GM21786 (cell line): ENCODE measurements at regions not wholly inside any gene's neighbourhood (a gene's known extent, or its start where the extent isn't known, plus 50 kb on each side); places are given as distances from the start of the nearest gene placed in this dataset.
"Not testable (repeated sequence)": the region's sequence is repeated elsewhere in the genome, so short reads cannot be mapped to it uniquely, and the experiment has no call there.

Source experiments
- ATAC-seq: cut with Tn5 transposase; IDR thresholded peaks from one replicate; pipeline ENCODE4 v1.9.1; 2021; ENCODE audit not compliant: unreplicated experiment

DNA sequence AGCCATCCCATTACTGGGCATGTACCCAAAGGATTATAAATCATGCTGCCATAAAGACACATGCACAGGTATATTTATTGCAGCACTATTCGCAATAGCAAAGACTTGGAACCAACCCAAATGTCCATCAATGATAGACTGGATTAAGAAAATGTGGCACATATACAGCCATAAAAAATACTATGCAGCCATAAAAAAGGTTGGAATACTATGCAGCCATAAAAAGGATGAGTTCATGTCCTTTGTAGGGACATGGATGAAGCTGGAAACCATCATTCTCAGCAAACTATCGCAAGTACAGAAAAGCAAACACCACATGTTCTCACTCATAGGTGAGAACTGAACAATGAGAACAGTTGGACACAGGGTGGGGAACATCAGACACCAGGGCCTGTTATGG, 151.5 kb downstream of the PLK2 start:
- not testable (repeated sequence) for ATAC-seq

DNA sequence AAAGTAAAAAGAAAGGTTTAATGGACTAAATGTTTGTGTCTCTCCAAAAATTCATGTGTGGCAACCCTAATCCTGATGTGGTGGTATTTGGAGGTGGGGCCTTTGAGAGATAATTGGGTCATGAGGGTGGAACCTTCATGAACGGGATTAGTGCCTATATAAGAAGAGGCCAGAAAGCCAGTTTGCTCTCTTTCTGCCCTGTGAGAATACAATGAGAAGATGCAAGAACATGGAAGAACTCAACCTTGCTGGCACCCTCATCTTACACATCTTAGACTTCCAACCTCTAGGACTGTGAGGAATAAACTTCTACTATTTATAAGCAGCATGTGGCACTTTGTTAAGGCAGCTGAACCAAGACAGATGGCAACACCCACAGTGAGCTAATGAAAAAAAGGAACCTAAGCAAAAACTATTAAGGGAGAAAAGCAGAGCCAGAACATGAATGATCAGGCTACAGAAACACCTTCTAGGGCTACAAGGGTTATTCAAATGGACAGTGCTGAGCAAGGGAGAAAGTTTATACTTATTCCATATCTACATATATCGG, 159.5 kb downstream of the PLK2 start:
- no peak for ATAC-seq

DNA sequence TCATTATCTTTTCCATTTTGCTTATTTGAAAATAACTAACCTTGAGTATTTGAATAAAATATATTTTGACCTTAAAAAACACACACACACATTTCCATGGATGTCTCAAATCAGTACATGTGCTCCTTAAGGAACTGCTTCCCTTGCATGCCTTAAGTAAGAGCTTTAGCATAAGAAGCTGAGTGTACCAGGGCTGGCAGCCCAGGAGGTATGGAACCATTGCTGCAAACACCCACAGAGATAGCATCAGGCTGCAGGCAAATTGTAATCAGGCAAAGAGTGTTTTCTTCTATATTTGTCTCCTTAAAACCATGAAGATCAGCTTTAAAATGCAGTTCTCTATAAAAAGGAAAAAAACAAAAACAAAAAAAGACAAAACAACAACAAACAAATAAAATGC, 160.6 kb downstream of the PLK2 start:
- no peak for ATAC-seq

DNA sequence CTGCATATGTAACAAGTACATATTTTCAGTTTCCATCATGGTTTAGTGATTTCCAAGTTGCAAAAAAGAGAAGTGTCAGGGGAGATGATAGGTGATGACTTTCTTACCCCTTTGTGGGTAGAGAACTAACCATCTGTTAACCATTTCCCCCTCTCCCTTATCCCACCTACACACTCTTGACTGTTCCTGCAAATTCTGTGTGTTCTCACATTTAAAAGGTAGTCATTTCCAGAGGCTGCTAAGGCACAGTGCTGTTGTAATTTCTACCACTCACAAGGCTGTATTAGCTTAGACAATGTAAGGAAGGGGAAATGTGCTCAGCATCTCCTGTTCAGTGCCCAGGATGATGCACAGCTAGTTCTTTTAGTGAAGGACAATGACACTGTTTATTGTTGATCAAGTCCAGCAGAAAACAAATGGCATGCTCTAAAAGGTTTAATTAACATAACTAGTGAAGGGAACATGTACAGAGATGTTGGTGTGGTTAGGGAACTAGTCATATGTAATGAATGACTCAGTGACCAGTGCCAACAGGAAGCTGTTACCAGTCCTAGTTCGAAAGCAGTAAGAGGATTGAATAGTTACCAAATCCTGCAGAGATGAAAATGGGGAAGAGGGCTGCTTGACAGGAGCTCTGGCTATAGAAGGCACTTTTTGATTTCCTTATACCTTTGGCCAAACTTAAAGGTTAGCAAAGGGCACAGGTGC, 165.1 kb downstream of the PLK2 start:
- peak; percentile 65 for ATAC-seq

DNA sequence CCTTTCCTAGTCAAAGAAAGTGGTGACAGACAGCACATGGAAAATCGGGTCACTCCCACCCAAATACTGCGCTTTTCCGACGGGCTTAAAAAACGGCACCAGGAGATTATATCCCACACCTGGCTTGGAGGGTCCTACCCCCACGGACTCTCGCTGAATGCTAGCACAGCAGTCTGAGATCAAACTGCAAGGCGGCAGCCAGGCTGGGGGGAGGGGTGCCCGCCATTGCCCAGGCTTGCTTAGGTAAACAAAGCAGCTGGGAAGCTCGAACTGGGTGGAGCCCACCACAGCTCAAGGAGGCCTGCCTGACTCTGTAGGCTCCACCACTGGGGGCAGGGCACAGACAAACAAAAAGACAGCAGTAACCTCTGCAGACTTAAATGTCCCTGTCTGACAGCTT, 171.6 kb downstream of the PLK2 start:
- not testable (repeated sequence) for ATAC-seq

DNA sequence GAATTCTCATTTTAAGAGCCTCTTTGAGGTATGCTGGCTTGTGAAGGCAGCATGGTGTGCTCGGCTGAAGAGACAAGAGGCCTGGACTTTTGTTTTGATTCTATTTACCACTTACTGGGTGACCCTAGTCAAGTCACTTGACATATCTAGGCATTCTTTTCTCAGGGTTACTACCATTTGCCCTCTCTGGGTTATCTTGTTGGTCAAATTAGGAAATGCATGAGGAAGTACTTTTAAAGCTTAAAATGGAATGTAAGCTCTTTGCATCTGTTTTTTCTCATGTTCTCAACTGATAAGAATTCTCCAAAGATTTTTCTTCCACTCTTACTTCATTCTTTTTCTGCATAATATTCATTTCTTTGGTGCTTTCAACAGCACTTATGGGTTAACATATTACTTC, 173.1 kb downstream of the PLK2 start:
- no peak for ATAC-seq

DNA sequence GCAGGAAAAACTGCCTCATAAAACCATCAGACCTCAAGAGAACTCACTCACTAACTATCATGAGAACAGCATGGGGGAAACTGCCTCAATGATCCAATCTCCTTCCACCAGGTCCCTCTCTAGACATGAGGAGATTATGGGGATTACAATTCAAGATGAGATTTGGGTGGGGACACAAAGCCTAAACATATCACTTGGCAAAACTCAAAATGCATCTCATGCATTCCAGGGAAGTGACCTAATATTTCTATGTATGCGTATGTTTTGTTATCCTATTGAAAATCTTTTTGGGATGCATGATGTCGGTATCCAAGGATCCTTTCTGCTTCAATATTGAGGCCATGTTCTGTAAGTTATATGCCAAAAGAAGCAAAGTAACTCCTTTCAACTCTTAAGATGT, 174.0 kb downstream of the PLK2 start:
- no peak for ATAC-seq

DNA sequence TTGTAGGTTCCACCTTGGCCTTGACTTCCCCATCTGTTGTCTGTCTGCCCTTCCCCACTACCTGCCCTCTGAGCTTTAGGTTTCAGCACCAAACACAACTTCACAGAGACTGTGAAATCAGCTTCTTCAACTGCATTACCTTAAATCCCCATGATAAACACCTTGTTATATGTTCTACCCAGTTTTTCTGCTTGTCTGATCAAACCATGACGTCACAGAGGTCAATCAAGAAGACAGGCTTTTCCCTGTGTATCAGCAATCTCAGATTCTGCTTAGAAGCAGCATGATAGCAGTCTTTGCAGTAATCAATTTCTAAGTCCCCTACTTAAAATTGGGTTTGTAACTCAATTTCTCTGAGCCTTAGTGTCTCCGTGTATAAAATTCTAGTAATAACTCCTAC, 175.0 kb downstream of the PLK2 start:
- no peak for ATAC-seq

DNA sequence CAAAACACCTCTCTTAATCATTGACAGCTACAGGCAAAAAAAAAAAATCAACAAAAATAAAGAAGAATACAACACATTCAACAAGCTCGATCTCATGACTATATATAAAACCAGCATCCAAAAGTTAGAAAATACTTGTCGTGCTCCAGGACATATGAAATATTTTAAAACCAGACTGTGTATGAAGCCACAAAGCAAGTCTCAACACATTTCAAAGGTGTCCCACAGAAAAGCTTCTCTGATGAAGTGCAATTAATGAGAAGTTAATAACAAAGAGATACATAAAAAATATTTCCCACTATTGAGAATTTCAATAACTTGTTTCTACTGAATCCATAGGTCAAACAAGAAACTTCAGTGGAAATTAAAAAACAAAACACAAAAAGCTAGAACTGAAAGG, 178.7 kb downstream of the PLK2 start:
- ATAC-seq = no peak

DNA sequence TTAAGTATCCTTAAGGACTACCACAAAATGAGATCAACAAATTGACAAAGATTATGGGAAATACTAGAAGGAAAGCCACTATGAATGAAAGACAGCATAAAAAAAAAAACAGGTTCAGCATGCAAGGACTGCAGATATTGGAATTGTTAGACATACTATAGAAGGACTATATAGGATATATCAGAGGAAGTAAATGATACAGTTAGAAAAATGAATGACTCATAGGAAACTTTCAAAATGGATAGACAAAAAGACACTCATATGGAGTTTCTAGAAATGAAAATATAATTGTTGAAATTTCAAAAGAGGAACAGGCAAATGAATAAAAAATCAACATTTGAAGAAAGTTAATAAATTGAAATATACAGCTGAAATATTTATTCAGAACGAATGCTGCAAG, 180.6 kb downstream of the PLK2 start:
- ATAC-seq = no peak

DNA sequence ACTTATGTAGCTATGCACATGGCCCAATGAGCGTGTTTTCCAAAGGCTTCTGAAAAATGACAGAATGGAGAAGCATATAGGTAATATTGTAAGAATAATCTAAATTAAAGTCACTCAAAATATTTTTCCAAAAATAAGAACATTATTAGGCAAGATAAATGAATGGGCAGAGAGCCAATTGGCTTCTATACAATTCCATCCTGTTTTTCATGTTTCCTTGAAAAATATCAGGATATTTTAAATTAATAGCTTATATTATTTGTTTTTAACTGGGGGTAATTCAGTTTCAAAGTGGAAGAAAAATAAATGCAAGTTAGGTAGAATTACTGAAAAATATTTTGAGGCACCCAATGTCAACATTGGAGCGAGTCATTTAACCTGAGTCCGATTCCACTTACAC, 183.5 kb downstream of the PLK2 start:
- no peak for ATAC-seq

DNA sequence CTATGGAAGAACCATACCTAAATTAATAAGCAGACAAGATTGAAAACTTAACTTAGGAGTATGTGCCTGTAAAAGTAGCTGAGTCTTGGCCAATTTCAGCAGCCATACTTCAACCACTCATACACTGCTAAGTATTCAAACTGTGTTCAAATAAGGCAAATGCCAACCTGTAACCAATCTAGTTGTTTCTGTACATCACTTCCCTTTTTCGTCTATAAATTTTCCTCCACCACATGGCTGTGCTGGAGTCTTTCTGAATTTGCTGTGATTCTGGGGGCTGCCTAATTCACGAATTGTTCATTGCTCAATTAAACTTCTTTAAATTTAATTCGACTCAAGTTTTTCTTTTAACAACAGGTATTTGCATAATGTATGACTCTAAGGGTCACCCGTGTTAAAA, 184.4 kb downstream of the PLK2 start:
- no peak for ATAC-seq

DNA sequence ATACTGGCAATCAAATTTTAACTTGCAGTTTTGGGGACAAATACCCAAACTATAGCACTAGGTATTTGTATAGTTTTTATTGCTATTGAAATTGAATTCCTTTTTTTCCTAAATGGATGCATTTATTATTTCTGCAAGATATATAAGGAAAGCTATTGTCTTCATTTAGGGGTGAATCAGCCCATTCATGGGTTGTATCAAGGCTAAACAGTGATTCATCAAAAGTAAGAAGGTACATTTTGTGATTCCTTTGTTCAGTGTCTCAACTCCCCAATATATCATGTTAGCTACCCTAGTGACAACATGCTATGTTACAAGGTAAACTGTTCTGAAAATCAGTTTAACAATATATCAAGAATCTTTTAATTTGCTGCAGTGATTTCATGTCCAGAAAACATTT, 185.7 kb downstream of the PLK2 start:
- no peak for ATAC-seq

DNA sequence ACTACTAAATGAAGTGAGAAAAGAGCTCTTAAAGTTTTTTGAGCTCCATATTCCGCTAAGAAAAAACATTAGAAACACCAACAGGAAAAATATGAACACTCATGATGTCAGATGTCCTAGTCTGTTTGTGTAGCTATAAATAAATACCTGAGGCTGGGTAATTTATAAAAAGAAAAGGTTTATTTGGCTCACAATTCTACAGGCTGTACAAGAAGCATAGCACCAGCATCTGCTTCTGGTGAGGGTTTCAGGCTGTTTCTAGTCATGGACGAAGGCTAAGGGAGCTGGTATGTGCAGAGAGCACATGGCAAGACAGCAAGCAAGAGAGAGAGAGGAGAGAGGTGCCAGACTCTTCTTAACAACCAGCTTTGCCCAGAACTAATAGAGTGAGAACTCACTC, 186.2 kb downstream of the PLK2 start:
- no peak for ATAC-seq

DNA sequence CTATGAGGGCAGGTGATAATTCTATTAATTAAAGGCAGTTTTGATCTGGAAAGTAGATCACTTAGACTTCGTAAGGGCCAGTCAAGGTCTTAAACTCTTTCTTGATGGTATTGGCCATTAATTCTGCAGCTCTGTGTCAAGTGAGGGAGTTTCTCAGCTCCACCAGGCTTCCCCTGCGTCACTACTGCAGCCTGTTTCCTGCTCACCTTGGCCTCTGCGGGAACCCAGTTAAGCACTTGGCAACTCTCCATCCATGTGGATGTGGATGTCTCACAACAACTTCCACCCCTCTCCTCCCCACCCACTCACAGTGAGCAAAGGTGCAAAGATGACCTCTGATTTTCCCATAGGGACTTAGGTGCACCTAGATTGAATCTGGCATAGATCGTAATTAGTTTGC, 191.6 kb downstream of the PLK2 start:
- ATAC-seq = no peak

DNA sequence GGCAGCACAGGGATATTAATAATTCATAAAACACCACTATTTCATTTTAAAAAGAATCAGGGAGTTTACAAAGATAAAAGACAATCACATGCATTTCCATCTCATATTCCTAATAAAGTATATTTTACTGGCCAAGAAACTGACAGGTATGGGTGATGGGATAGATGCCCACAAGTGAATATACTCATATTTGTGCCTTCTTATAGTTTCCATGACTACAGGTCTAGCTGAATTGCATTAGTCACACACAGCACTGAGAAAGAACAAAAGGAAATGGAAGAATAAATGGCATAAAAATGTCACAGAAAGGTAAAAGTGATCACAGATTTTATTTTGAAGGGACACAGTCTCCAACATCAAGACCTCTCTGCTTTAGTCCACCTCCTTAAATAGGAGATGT, 193.5 kb downstream of the PLK2 start:
- no peak for ATAC-seq

DNA sequence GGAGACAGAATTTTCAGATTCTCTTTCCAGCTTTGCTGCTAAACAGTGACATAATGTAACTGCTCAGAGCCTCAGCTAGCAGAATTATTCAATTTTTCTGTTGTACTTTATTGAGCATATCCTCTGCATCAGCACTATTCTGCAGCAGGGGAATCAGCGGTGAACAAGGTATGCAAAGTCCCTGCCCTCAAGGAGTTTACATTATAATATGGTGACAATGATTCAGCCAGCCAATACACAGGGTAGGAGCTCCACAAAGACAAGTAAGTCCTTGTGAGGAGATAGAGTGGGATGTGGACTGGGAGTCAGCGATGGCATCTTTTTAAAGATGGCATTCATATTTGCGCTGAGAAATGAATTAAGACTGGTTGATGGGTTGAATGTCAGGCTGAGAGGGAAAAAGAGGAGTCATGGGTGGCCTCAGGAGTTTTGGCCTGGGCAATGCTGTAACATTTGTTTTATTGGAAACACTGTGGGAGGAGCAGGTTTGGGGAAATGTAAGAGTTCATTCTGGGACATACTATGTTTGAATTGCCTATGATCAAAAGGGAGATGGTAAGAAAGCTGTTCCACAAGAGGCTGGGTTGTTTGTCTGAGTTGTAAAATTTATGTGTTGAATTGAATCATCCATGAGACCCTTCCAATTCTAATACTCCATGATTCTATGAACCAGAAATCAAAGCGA, 194.5 kb downstream of the PLK2 start:
- no peak for ATAC-seq

DNA sequence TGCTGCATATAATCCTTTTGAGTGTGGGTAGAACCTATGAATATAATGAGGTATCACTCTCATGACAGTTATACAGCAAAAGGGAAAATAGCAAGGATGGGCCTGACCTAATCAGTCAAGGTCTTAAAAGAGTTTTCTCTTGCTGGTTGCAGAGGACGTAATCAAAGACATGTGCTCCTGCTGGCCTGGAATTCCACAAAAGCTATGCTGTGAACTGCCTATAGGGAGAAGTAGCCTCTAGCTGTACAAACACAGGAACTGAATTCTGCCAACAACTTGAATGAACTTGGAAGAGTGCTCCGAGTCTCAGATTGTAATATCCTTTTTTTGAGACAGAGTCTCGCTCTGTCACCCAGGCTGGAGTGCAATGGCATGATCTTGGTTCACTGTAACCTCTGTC, 195.6 kb downstream of the PLK2 start:
- no peak for ATAC-seq

DNA sequence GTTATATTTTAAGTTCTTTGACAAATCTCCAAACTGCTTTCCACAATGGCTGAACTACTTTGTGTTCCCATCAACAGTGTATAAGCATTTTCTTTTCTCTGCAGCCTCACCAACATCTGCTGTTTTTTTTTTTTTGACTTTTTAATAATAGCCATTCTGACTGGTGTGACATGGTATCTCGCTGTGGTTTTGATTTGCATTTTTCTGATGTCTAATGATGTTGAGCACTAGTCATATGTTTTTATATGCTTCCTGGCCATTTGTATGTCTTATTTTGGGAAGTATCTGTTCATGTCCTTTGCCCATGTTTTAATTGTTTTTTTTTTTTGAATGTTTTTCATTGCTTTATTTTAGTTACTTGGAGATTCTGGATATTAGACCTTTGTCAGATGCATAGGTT, 196.6 kb downstream of the PLK2 start:
- no peak for ATAC-seq

DNA sequence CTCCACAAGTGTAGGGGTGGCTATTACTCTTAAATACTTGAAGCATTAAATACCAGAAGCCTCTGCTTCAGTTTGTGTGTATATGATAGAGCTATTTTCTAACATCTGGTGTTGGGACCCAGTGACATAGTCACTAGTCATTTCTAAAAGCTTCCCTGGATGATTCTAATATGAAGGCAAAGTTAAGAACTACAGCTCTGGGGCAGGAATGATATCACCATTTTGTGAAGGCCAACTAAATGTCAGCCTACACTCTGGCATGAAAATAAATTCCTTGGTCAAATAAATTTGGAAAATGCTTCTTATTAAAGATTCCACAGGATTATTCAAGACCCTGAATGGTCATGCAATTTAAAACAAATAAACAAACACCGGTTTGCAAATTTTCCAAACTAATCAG, 197.7 kb downstream of the PLK2 start:
- ATAC-seq = no peak

DNA sequence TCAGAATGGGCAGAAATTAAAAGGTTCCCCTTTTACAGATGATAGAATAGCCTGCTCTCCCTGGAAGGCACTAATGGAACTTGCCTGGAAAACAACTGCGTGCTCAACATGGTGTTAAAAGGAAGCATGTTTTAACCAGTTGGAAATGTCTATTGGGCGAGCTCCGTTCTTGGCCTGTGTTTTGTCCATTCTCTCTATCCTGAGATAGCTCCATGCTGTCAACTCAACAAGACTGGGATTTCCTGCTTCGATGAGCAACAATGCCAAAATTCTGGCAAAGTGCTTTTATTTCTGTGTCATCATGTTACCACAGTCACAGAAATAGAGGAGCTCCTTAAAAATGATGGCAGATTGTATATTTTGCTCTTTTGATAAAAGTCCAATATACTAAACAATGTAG, 198.3 kb downstream of the PLK2 start:
- ATAC-seq = no peak

DNA sequence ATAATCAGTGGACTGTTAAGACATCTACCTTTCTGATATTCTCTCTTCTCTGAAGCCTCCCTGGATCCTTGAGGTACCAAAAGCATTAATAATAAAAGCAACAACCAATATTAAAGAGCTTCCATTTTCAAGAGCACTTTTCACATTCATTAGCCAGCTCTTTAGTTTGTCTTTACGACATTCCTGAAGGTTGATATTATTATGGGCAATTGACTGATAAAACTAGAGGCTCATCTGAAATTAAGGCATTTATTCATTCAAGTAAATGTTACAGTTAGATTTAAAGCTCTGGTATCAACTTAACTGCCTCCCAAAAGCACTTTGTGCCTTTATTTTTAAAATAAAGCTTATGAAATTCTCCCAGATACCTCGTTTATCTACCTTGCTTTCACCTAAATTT, 199.6 kb downstream of the PLK2 start:
- ATAC-seq = no peak

DNA sequence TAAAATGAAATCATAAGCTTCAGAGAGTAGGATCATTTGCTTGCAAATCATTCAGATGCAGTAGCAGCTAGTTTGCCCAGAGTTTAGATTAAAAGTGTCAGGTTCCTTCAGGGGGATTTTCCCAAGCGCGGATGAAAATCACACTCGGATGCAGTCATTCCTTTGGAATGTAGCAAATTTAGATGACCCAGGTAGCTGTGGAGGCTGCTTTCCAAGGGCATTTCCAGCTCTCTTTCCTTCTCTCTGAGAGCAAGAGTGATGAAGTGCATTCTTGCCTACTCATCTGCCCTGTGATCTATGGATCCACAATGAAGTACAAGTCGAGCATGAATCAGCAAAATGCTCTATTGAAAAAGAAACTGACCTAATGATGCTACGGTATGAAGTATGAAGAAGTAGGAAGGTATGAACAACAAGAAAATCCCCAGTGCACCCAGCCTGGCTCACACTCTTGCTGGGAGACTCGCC, 200.2 kb downstream of the PLK2 start:
- no peak for ATAC-seq
